Naive B cell (primary cell): ENCODE measurements at regions not wholly inside any gene's neighbourhood (a gene's known extent, or its start where the extent isn't known, plus 50 kb on each side); places are given as distances from the start of the nearest gene placed in this dataset.
"Not testable (repeated sequence)": the region's sequence is repeated elsewhere in the genome, so short reads cannot be mapped to it uniquely, and the experiment has no call there.

Experiments
- ATAC-seq, 2 donors: fragments of 150-1000 bp; cut with Tn5 transposase; 2 replicates each; pipeline ENCODE4 v1.10.0; 2021; ENCODE audit warnings: low read depth in 2 of 2, mild to moderate bottlenecking in 2 of 2, moderate library complexity in 2 of 2
- DNase-seq: peaks from one replicate; pipeline ENCODE4 v3.0.0; 2022
- H3K27ac Mint-ChIP-seq, 6 donors: one replicate each; pipeline ENCODE4 v1.8.0; 2020 to 2022; ENCODE audit warnings: mild to moderate bottlenecking in 6 of 6, mixed read lengths in 6 of 6, moderate library complexity in 5 of 6, inconsistent platforms in 2 of 6
- H3K27me3 Mint-ChIP-seq, 3 donors: one replicate each; pipeline ENCODE4 v1.8.0; 2021 to 2022; ENCODE audit warnings: mixed read lengths in 3 of 3, mild to moderate bottlenecking in 1 of 3
- H3K36me3 Mint-ChIP-seq, 2 donors: one replicate each; pipeline ENCODE4 v1.8.0; 2020 to 2022; ENCODE audit warnings: mixed read lengths in 2 of 2, inconsistent platforms in 1 of 2, mild to moderate bottlenecking in 1 of 2
- H3K4me1 Mint-ChIP-seq, 3 donors: one replicate each; pipeline ENCODE4 v1.8.0; 2020 to 2022; ENCODE audit warnings: mixed read lengths in 3 of 3, inconsistent platforms in 1 of 3, mild to moderate bottlenecking in 1 of 3, moderate library complexity in 1 of 3
- H3K4me3 Mint-ChIP-seq, 8 donors: one replicate each; pipeline ENCODE4 v1.8.0; 2020 to 2022; ENCODE audit warnings: mild to moderate bottlenecking in 8 of 8, mixed read lengths in 8 of 8, moderate library complexity in 8 of 8, inconsistent platforms in 2 of 8
- H3K9me3 Mint-ChIP-seq, 7 donors: one replicate each; pipeline ENCODE4 v1.8.0; 2020 to 2022; ENCODE audit warnings: mixed read lengths in 7 of 7, mild to moderate bottlenecking in 5 of 7, inconsistent platforms in 2 of 7, moderate library complexity in 1 of 7

DNA sequence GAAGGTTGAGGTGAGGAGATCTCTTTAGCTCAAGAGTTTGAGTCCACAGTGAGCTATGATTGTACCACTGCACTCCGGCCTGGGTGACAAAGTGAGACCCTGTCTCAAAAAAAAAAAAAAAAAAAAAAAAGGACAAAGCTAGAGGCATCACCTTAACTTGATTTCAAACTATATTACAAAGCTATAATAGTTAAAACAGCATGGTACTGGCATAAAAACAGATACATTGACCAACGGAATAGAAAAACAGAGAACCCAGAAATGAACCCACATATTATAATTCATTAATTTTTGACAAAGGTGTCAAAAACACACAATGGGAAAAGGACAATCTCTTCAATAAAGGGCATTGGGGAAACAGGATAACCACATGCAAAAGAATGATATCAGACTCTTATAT lies 50.8 kb upstream of the MBOAT1 start:
- H3K27ac Mint-ChIP-seq: no peak overlapping the region
- no peak overlapping the region for H3K4me3 Mint-ChIP-seq
- peaks cover 0 to 15% (median 2%) of the 10 kb centered on the region in 7 donors for H3K9me3 Mint-ChIP-seq
- H3K4me1 Mint-ChIP-seq: peaks cover 4 to 6% (median 5%) of the 10 kb centered on the region in 3 donors
- ATAC-seq (no peak), DNase-seq (no peak)
- no peaks in the 10 kb centered on the region for H3K36me3 Mint-ChIP-seq
- peaks cover 0 to 8% (median 0%) of the 10 kb centered on the region in 3 donors for H3K27me3 Mint-ChIP-seq

DNA sequence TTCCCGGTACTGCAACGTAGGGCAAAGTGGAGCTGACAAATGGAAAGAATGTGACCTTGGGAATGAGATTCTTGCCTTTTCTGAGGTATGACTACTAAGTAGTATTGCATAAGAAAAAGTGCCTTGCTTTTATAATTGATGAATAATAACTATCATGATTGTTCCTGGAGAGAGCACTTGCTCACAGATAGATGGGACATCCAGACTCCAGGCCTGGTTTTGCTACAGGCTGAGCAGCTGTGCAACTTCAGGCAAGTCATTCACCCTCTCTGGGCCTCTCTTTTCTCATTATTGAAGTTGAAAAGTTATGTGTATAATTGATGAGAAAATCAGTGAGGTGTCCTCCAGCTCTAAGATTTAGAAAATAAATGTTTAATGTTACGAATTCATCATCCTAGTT lies 53.6 kb upstream of the MBOAT1 start:
- no peak overlapping the region for H3K4me3 Mint-ChIP-seq
- ATAC-seq: no peak
- H3K27me3 Mint-ChIP-seq: peaks cover 0 to 3% (median 0%) of the 10 kb centered on the region in 3 donors
- peaks cover 4 to 6% (median 5%) of the 10 kb centered on the region in 3 donors for H3K4me1 Mint-ChIP-seq
- H3K36me3 Mint-ChIP-seq: no peaks in the 10 kb centered on the region
- H3K9me3 Mint-ChIP-seq: peaks cover 0 to 11% (median 2%) of the 10 kb centered on the region in 7 donors
- H3K27ac Mint-ChIP-seq: peak overlapping the region in 1 of 6 donors; percentile 60
- DNase-seq: no peak

DNA sequence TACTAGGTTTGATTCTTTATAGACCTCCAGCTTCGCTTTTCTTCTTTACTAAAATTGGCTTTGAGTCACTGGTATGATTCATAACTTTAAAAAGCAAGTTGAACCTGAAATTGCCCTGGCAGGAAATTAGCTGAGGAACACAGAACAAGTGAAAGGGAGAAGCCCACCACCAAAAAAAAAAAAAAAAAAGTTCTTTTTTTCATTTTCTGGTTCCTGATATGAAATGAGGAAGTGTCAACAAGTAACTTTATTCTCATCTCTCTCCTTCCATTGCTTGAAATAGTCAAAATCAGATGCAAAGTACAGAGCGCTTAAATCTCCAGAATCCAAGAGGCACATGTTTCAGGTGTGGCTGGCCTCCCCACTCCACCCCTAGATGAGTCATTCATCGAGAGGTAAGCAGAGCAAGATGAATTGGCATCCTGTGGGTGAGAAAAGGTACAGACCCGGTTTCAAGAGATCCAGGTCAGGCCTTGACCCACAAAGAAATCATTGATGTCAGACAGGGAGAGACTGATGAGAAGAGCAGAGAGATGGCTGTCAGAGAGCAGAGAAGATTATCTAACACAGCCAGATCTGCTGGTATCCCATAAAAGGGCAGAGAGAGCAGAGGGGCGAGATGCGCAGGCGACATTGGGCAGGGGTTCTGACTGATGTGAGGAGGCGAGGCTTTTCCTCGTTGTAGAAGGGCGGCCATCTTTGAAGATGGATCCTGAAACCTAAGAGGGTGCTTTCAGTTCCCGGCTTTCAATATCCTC lies 54.8 kb upstream of the MBOAT1 start:
- H3K9me3 Mint-ChIP-seq: peaks cover 0 to 11% (median 1%) of the 10 kb centered on the region in 7 donors
- peak overlapping the region in 1 of 6 donors; percentile 4 for H3K27ac Mint-ChIP-seq
- H3K4me1 Mint-ChIP-seq: peaks cover 4 to 6% (median 5%) of the 10 kb centered on the region in 3 donors
- no peak for ATAC-seq
- H3K27me3 Mint-ChIP-seq: no peaks in the 10 kb centered on the region
- no peak for DNase-seq
- H3K4me3 Mint-ChIP-seq: peak overlapping the region in 1 of 8 donors; percentile 67
- H3K36me3 Mint-ChIP-seq: no peaks in the 10 kb centered on the region

DNA sequence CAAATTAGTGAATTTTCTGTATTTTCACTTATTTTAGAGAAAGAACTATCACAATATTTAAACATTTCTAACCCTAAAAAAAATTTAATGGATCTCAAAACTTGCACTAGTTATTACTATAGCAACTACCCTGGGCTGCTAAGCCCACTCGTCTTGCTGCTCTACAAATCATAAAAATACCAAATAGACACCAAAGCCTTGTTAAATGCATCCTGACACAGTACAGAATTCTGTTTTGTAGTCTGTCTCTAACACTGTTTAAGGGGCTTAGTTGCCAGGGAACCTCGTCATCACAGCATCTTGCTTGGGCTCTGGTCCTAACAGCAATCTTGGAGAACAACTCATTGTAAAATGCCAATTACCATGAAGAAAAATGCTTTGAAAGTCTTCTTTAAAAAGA lies 56.9 kb upstream of the MBOAT1 start:
- Mint-ChIP-seq H3K27ac (no peak overlapping the region), H3K4me3 (no peak overlapping the region), H3K27me3 (peaks cover 0 to 6% (median 0%) of the 10 kb centered on the region in 3 donors), H3K36me3 (no peaks in the 10 kb centered on the region), H3K4me1 (peaks cover 4 to 6% (median 5%) of the 10 kb centered on the region in 3 donors), H3K9me3 (peaks cover 0 to under 1% (median 0%) of the 10 kb centered on the region in 7 donors)
- no peak for ATAC-seq
- DNase-seq: no peak

DNA sequence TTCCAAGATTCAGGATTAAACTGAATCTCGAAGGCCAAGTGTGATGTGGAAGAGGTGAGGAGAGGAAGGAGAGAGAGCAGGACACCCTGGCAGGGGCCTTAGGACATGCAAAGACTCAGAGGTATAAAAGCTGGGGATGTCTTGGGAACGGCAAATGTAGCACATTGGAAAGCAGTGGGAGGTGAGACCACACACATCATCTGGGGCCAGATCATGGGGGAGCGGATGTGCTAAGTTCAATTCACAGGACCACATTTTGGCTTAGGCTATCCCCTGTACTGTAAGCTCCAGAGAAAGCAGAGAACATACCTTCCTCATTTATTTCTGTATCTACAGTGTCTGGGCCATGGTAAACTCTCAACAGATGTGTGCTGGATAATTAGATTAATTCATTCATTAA lies 59.5 kb upstream of the MBOAT1 start:
- H3K36me3 Mint-ChIP-seq: no peaks in the 10 kb centered on the region
- no peak overlapping the region for H3K4me3 Mint-ChIP-seq
- DNase-seq: no peak
- no peaks in the 10 kb centered on the region for H3K9me3 Mint-ChIP-seq
- no peak overlapping the region for H3K27ac Mint-ChIP-seq
- H3K27me3 Mint-ChIP-seq: peaks cover 0 to 8% (median 0%) of the 10 kb centered on the region in 3 donors
- no peak for ATAC-seq
- H3K4me1 Mint-ChIP-seq: peaks cover 4 to 6% (median 5%) of the 10 kb centered on the region in 3 donors

DNA sequence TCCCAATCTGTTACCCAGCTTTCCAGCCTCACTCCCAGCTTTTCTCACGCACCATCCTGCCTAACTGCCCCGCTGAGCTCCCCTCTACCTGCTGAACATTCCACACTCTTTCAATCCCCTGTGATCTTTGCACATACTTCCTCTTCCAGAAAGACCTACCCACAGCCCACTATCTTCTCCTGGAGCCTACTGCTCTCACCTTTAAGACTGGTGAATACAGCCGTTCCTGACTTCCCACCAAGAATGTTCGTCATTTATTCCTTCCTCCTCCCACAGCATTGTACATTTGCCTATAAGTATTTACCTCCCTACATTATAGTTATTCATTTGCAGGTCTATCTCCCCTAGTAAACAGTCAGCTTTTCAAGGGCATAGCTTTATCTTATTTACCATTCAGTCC lies 61.9 kb upstream of the MBOAT1 start:
- Mint-ChIP-seq H3K4me3 (no peak overlapping the region), H3K4me1 (no peaks in the 10 kb centered on the region), H3K27me3 (peaks cover 10 to 21% (median 12%) of the 10 kb centered on the region in 3 donors), H3K27ac (no peak overlapping the region), H3K9me3 (no peaks in the 10 kb centered on the region), H3K36me3 (no peaks in the 10 kb centered on the region)
- ATAC-seq: no peak
- DNase-seq: no peak

DNA sequence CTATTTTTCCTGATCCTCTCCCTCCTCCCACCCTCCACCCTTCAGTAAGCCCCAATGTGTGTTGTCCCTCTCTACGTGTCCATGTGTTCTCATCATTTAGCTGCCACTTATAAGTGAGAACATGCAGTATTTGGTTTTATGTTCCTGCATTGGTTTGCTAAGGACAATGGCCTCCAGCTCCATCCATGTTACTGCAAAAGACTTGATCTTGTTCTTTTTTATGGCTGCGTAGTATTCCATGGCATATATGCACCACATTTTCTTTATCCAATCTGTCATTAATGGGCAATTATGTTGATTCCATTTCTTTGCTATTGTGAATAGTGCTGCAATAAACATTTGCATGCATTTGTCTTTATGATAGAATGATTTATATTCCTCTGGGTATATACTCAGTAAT lies 63.6 kb upstream of the MBOAT1 start:
- not testable (repeated sequence) for H3K27ac Mint-ChIP-seq, ATAC-seq, H3K4me1 Mint-ChIP-seq, H3K9me3 Mint-ChIP-seq, DNase-seq, H3K36me3 Mint-ChIP-seq, H3K4me3 Mint-ChIP-seq
- H3K27me3 Mint-ChIP-seq: peaks cover 25 to 38% (median 27%) of the 10 kb centered on the region in 3 donors

DNA sequence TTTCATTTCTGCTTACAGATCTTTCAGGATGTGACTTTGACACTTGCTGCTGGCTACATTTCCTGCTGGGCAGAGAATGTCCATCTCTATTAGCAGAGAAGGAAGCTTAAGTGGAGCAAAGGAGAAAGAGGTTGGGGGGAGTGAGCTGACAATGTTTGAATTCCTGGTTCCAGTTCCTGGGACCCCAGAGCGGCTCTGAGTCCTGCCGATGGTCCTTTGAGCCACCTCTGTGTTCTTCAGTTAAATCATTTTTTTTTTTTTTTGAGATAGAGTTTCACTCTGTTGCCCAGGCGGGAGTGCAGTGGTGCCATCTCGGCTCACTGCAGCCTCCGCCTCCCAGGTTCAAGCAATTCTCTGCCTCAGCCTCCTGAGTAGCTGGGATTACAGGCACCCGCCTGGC lies 65.5 kb upstream of the MBOAT1 start:
- ATAC-seq, H3K4me1 Mint-ChIP-seq, DNase-seq, H3K36me3 Mint-ChIP-seq, H3K27ac Mint-ChIP-seq, H3K4me3 Mint-ChIP-seq: not testable (repeated sequence)
- Mint-ChIP-seq H3K27me3 (peaks cover 26 to 56% (median 45%) of the 10 kb centered on the region in 3 donors), H3K9me3 (peaks cover under 1 to 14% (median 5%) of the 10 kb centered on the region in 7 donors)

DNA sequence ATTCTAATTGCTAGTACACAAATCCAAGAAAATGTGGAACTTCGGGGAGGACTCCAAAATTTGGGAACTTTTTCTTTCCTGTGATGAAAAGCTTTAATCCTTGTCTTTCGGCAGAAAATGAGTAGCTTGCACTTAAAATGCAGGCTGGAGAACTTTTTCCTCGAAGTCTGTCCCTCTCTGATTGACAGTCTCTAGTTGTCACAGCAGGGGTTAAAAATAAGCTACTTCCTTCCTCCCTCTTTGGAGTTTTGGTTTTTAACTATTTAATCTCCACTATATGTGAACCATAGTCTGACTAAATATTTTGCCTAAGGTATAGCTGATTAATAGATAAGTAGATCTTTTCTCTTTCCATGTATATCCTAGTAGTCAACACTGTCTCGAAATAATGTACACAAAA lies 66.8 kb upstream of the MBOAT1 start:
- Mint-ChIP-seq H3K9me3 (peaks cover 4 to 17% (median 8%) of the 10 kb centered on the region in 7 donors), H3K4me3 (no peak overlapping the region), H3K36me3 (peaks cover 0 to 9% of the 10 kb centered on the region in 2 donors), H3K4me1 (no peaks in the 10 kb centered on the region), H3K27ac (no peak overlapping the region), H3K27me3 (peaks cover 26 to 58% (median 58%) of the 10 kb centered on the region in 3 donors)
- DNase-seq (no peak), ATAC-seq (no peak)

DNA sequence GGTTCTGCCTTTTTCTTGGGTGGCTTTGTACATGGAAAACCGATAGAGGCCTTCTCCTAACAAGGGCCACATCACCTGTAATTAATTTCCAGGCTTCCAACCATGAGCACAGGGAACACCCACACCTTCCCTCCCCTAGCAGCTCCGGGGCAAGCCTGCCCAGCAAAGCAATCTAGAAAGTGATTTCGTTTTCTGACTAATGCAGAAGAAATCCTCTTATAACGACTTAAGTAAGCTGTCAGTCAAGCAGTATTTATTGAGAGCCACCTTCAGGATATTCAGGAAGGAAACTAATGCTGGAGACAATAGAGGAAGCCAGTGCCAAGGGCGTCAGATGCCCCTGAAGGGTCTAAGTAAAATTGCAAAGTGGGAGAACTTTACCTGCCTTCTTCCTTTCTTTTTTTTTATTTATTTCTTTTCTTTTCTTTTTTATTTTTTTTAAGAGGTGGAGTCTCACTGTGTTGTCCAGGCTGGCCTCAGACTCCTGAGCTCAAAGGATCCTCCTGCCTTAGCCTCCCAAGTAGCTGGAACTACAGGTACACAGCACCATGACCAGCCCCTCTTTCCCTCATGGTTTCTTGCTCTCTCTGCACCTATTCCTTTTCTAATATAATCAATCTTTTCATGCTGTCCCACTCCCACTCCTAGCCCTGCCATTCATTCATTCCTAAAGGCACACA lies 67.5 kb upstream of the MBOAT1 start:
- no peaks in the 10 kb centered on the region for H3K4me1 Mint-ChIP-seq
- peaks cover 4 to 23% (median 12%) of the 10 kb centered on the region in 7 donors for H3K9me3 Mint-ChIP-seq
- no peak for DNase-seq
- H3K27ac Mint-ChIP-seq: no peak overlapping the region
- H3K36me3 Mint-ChIP-seq: peaks cover 0 to 9% of the 10 kb centered on the region in 2 donors
- H3K27me3 Mint-ChIP-seq: peaks cover 26 to 64% (median 54%) of the 10 kb centered on the region in 3 donors
- no peak for ATAC-seq
- H3K4me3 Mint-ChIP-seq: no peak overlapping the region

DNA sequence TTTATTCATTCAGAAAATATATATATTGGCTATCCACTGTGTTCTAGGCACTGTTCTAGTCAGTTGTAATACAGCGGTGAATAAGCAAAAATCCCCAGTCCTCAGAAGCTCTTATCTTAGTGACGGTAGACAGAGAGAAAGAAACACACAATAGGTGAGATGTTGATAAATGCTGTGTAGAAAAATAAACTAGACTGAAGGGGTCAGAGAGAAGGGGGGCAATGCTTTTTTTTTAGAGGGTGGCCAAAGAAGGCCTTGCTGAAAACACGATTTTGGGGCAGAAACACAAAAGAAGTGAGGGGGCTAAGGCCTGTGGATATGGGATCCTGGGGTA lies 68.0 kb upstream of the MBOAT1 start:
- H3K4me1 Mint-ChIP-seq: no peaks in the 10 kb centered on the region
- peaks cover 4 to 23% (median 12%) of the 10 kb centered on the region in 7 donors for H3K9me3 Mint-ChIP-seq
- peaks cover 26 to 64% (median 54%) of the 10 kb centered on the region in 3 donors for H3K27me3 Mint-ChIP-seq
- ATAC-seq (no peak), DNase-seq (no peak)
- peaks cover 0 to 9% of the 10 kb centered on the region in 2 donors for H3K36me3 Mint-ChIP-seq
- H3K27ac Mint-ChIP-seq: no peak overlapping the region
- no peak overlapping the region for H3K4me3 Mint-ChIP-seq

DNA sequence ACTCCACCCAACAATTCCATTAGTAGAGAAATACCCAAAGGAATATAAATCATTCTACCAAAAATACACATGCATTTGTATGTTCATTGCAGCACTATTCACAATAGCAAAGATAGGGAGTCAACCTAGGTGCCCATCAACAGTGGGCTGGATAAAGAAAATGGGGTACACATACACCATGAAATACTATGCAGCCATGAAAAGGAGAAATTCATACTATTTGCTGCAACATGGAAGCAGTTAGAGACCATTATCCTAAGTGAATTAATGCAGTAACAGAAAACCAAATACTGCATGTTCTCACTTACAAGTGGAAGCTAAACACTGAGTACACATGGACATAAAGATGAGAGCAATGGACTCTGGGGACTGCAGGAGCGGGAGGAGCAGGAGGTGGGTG lies 72.4 kb upstream of the MBOAT1 start:
- H3K9me3 Mint-ChIP-seq: peaks cover 4 to 23% (median 12%) of the 10 kb centered on the region in 7 donors
- H3K27ac Mint-ChIP-seq: no peak overlapping the region
- H3K4me3 Mint-ChIP-seq: no peak overlapping the region
- no peak for ATAC-seq
- peaks cover 10 to 48% (median 36%) of the 10 kb centered on the region in 3 donors for H3K27me3 Mint-ChIP-seq
- no peak for DNase-seq
- H3K36me3 Mint-ChIP-seq: peaks cover 0 to 9% of the 10 kb centered on the region in 2 donors
- no peaks in the 10 kb centered on the region for H3K4me1 Mint-ChIP-seq

DNA sequence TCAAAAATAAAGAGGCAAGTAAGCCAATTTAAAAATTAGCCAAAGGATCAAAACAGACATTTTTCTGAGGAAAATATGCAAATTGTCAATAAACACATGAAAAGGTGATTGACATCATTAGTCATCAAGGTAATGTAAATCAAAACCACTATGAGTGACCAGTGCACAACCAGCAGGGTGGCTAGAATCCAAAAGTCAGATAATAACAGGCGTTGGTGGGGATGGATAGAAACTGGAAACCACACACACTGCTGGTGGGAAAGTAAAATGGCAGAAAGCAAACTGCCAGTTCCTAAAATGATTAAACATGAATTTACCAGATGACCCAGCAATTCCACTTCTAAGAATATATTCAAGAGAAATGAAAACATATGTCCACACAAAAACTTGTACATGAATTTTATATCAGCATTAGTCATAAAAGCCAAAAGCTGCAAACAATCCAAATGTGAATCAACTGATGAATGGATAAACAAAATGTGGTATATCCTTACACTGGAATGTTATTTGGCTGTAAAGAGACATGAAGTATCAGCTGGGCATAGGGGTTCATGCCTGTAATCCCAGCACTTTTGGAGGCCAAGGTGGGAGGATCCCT lies 74.8 kb upstream of the MBOAT1 start:
- Mint-ChIP-seq H3K36me3 (peaks cover 0 to 4% of the 10 kb centered on the region in 2 donors), H3K9me3 (peaks cover 1 to 21% (median 10%) of the 10 kb centered on the region in 7 donors)

More for the DNA sequence above, 74.8 kb upstream of the MBOAT1 start:
- ATAC-seq (no peak), DNase-seq (no peak)
- H3K4me1 Mint-ChIP-seq: peaks cover 5 to 6% (median 5%) of the 10 kb centered on the region in 3 donors
- peaks cover 0 to 26% (median 13%) of the 10 kb centered on the region in 3 donors for H3K27me3 Mint-ChIP-seq
- no peak overlapping the region for H3K27ac Mint-ChIP-seq
- no peak overlapping the region for H3K4me3 Mint-ChIP-seq
